H9 (cell line): ENCODE measurements at regions not wholly inside any gene's neighbourhood (a gene's known extent, or its start where the extent isn't known, plus 50 kb on each side); places are given as distances from the start of the nearest gene placed in this dataset.

Experiments
- DNase-seq: peaks from one replicate; pipeline ENCODE4 v3.0.0-alpha.2; 2017
- H2AFZ ChIP-seq: one replicate; pipeline ENCODE4 v1.6.1; 2013; ENCODE audit warnings: mild to moderate bottlenecking, low read length, control low read depth, moderate library complexity
- H2AK5ac ChIP-seq: 2 replicates; pipeline ENCODE4 v1.6.1; 2013; ENCODE audit warnings: low read length, control low read depth, mixed read lengths; ENCODE audit not compliant: insufficient read length
- H2BK120ac ChIP-seq: one replicate; pipeline ENCODE4 v1.6.1; 2013; ENCODE audit warnings: low read depth, mild to moderate bottlenecking, low read length, control low read depth, inconsistent platforms; ENCODE audit not compliant: poor library complexity, severe bottlenecking
- H2BK12ac ChIP-seq: 2 replicates; pipeline ENCODE4 v1.6.1; 2013; ENCODE audit warnings: low read length, control low read depth, mixed read lengths, low read depth; ENCODE audit not compliant: insufficient read length
- H2BK15ac ChIP-seq: 2 replicates; pipeline ENCODE4 v1.6.1; 2013; ENCODE audit warnings: low read depth, low read length, control low read depth
- H2BK20ac ChIP-seq: one replicate; pipeline ENCODE4 v1.6.1; 2013; ENCODE audit warnings: low read depth, mild to moderate bottlenecking, low read length, control low read depth, inconsistent platforms; ENCODE audit not compliant: poor library complexity, severe bottlenecking
- H2BK5ac ChIP-seq: 2 replicates; pipeline ENCODE4 v1.6.1; 2013; ENCODE audit warnings: low read length, control low read depth, mixed read lengths; ENCODE audit not compliant: insufficient read length
- H3K14ac ChIP-seq: 2 replicates; pipeline ENCODE4 v1.6.1; 2013; ENCODE audit warnings: low read length, control low read depth; ENCODE audit not compliant: insufficient read depth
- H3K18ac ChIP-seq: 2 replicates; pipeline ENCODE4 v1.6.1; 2013; ENCODE audit warnings: low read depth, mild to moderate bottlenecking, mixed read lengths, low read length, control low read depth; ENCODE audit not compliant: insufficient read length
- H3K23ac ChIP-seq: 2 replicates; pipeline ENCODE4 v1.6.1; 2013; ENCODE audit warnings: low read length, control low read depth, mixed read lengths, low read depth; ENCODE audit not compliant: insufficient read length
- H3K23me2 ChIP-seq: 2 replicates; pipeline ENCODE4 v1.6.1; 2013; ENCODE audit warnings: low read depth, mild to moderate bottlenecking, mixed read lengths, low read length, control low read depth; ENCODE audit not compliant: insufficient read length, poor library complexity, severe bottlenecking
- H3K27ac ChIP-seq: 2 replicates; pipeline ENCODE4 v1.5.1; 2013; ENCODE audit warnings: low read length, control low read depth, mixed read lengths, low read depth; ENCODE audit not compliant: insufficient read length
- H3K27me3 ChIP-seq: 2 replicates; pipeline ENCODE4 v1.6.1; 2013; ENCODE audit warnings: low read length, control low read depth, inconsistent platforms; ENCODE audit not compliant: insufficient read depth
- H3K4ac ChIP-seq: 2 replicates; pipeline ENCODE4 v1.6.1; 2013; ENCODE audit warnings: low read depth, mild to moderate bottlenecking, control low read depth, inconsistent platforms, low read length, moderate library complexity
- H3K4me1 ChIP-seq: 2 replicates; pipeline ENCODE4 v1.6.1; 2013; ENCODE audit warnings: low read length, control low read depth, inconsistent platforms; ENCODE audit not compliant: insufficient read depth
- H3K4me2 ChIP-seq: 2 replicates; pipeline ENCODE4 v1.6.1; 2013; ENCODE audit warnings: low read length, control low read depth, mixed read lengths; ENCODE audit not compliant: insufficient read length, insufficient read depth
- H3K56ac ChIP-seq: 2 replicates; pipeline ENCODE4 v1.6.1; 2013; ENCODE audit warnings: low read depth, mild to moderate bottlenecking, mixed read lengths, low read length, control low read depth; ENCODE audit not compliant: insufficient read length
- H3K79me1 ChIP-seq: 2 replicates; pipeline ENCODE4 v1.6.1; 2013; ENCODE audit warnings: low read depth, mild to moderate bottlenecking, moderate library complexity, low read length, control low read depth, inconsistent platforms; ENCODE audit not compliant: insufficient read depth, poor library complexity, severe bottlenecking
- H3K79me2 ChIP-seq: 2 replicates; pipeline ENCODE4 v1.6.1; 2013; ENCODE audit warnings: low read length, control low read depth, inconsistent platforms; ENCODE audit not compliant: insufficient read depth
- H3K9ac ChIP-seq: 2 replicates; pipeline ENCODE4 v1.6.1; 2013; ENCODE audit warnings: low read length, control low read depth, mixed read lengths; ENCODE audit not compliant: insufficient read length; ENCODE audit errors: extremely low read depth
- H3K9me3 ChIP-seq: one replicate; pipeline ENCODE4 v1.6.1; 2013; ENCODE audit warnings: low read depth, low read length, inconsistent platforms; ENCODE audit not compliant: control insufficient read depth
- H3T11ph ChIP-seq: one replicate; pipeline ENCODE4 v1.6.1; 2013; ENCODE audit warnings: mild to moderate bottlenecking, low read length, control low read depth, inconsistent platforms
- H4K20me1 ChIP-seq: one replicate; pipeline ENCODE4 v1.6.1; 2013; ENCODE audit not compliant: control insufficient read depth, insufficient read length, insufficient read depth
- H4K5ac ChIP-seq: 2 replicates; pipeline ENCODE4 v1.6.1; 2013; ENCODE audit warnings: low read depth, mild to moderate bottlenecking, mixed read lengths, low read length, control low read depth; ENCODE audit not compliant: insufficient read length
- H4K8ac ChIP-seq: replicated peaks from 2 replicates; pipeline ENCODE4 v1.6.1; 2013; ENCODE audit warnings: low read length, control low read depth, mixed read lengths, low read depth; ENCODE audit not compliant: insufficient read length
- H4K91ac ChIP-seq: 2 replicates; pipeline ENCODE4 v1.6.1; 2013; ENCODE audit warnings: low read depth, mild to moderate bottlenecking, moderate library complexity, mixed read lengths, low read length, control low read depth; ENCODE audit not compliant: insufficient read length
- H3K27ac Mint-ChIP-seq, 3 experiments: 2 replicates in 2 of 3; 3 replicates in 1 of 3; pipeline ENCODE4 v1.8.0; 2020 to 2021; ENCODE audit warnings: mixed read lengths in 3 of 3, mild to moderate bottlenecking in 1 of 3, moderate library complexity in 1 of 3
- H3K27me3 Mint-ChIP-seq: 2 replicates; pipeline ENCODE4 v1.8.0; 2021; ENCODE audit warnings: low read depth, mild to moderate bottlenecking, moderate library complexity, mixed read lengths
- H3K36me3 Mint-ChIP-seq, 3 experiments: 2 replicates in 2 of 3; 3 replicates in 1 of 3; pipeline ENCODE4 v1.8.0; 2020 to 2021; ENCODE audit warnings: low read depth in 3 of 3, mixed read lengths in 3 of 3; ENCODE audit not compliant: insufficient read depth in 1 of 3
- H3K4me1 Mint-ChIP-seq, 2 experiments: 2 replicates each; pipeline ENCODE4 v1.8.0; 2020; ENCODE audit warnings: mixed read lengths in 2 of 2
- H3K4me3 Mint-ChIP-seq, 2 experiments: 2 replicates in 1 of 2; 3 replicates in 1 of 2; pipeline ENCODE4 v1.8.0; 2020 to 2021; ENCODE audit warnings: mild to moderate bottlenecking in 2 of 2, mixed read lengths in 2 of 2, moderate library complexity in 1 of 2
- H3K9me3 Mint-ChIP-seq, 2 experiments: 2 replicates in 1 of 2; 3 replicates in 1 of 2; pipeline ENCODE4 v1.8.0; 2020; ENCODE audit warnings: mild to moderate bottlenecking in 2 of 2, mixed read lengths in 2 of 2, moderate library complexity in 1 of 2
- TF ChIP-seq, protein P1 (sequence below): fragments of 200-600 bp; sonication (generic); conservative IDR thresholded peaks from 3 replicates; pipeline ENCODE4 v1.8.0; 2021; ENCODE audit warnings: antibody characterized with exemption, mild to moderate bottlenecking

DNA sequence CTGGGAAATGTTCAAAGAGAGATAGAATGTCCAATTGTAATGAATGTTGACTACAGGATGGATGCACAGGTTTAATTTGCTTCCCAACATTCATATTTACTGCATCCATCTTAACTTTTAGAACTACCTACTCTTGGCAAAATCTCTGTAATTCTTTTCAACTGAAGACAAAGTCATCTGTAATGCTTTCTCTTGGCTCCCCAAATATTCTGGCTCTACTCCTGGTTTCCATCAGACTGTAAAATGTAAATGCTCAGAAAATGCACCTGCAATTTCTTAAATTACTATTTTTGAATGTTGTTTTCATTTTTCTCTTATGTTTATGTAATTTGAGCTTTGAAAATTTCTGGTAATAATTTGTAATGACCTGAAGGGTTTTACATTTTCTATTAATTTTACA lies 480.8 kb upstream of the IMPG1 start:
- no peaks in the 10 kb centered on the region for H3K36me3 Mint-ChIP-seq
- Histone ChIP-seq H4K5ac (no peak overlapping the region), H3K27ac (no peak overlapping the region), H3K9me3 (no peaks in the 10 kb centered on the region), H3K56ac (no peak overlapping the region), H2BK5ac (no peak overlapping the region), H4K20me1 (no peaks in the 10 kb centered on the region), H3K27me3 (no peaks in the 10 kb centered on the region), H3K9ac (no peak overlapping the region), H3K4me2 (no peak overlapping the region), H3K4me1 (peaks cover 7% of the 10 kb centered on the region), H3K4ac (no peak overlapping the region), H3K23ac (no peak overlapping the region), H2BK12ac (no peak overlapping the region), H2AK5ac (no peak overlapping the region), H2BK20ac (no peak overlapping the region), H3K79me2 (no peaks in the 10 kb centered on the region), H4K91ac (no peak overlapping the region), H4K8ac (no peak overlapping the region), H3K18ac (no peak overlapping the region), H2BK120ac (no peak overlapping the region), H3K23me2 (no peaks in the 10 kb centered on the region), H3K14ac (no peak overlapping the region), H3K79me1 (no peaks in the 10 kb centered on the region), H2AFZ (no peak overlapping the region), H3T11ph (no peak overlapping the region), H2BK15ac (no peak overlapping the region)
- H3K27me3 Mint-ChIP-seq: no peaks in the 10 kb centered on the region
- H3K4me1 Mint-ChIP-seq: peaks cover 16 to 25% of the 10 kb centered on the region in 2 experiments
- DNase-seq: no peak
- H3K27ac Mint-ChIP-seq: no peak overlapping the region
- H3K9me3 Mint-ChIP-seq: no peaks in the 10 kb centered on the region
- H3K4me3 Mint-ChIP-seq: no peak overlapping the region
- TF ChIP-seq, protein P1, sequence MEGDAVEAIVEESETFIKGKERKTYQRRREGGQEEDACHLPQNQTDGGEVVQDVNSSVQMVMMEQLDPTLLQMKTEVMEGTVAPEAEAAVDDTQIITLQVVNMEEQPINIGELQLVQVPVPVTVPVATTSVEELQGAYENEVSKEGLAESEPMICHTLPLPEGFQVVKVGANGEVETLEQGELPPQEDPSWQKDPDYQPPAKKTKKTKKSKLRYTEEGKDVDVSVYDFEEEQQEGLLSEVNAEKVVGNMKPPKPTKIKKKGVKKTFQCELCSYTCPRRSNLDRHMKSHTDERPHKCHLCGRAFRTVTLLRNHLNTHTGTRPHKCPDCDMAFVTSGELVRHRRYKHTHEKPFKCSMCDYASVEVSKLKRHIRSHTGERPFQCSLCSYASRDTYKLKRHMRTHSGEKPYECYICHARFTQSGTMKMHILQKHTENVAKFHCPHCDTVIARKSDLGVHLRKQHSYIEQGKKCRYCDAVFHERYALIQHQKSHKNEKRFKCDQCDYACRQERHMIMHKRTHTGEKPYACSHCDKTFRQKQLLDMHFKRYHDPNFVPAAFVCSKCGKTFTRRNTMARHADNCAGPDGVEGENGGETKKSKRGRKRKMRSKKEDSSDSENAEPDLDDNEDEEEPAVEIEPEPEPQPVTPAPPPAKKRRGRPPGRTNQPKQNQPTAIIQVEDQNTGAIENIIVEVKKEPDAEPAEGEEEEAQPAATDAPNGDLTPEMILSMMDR: no peak
